Vagina (tissue), 2 donors: ENCODE measurements at regions not wholly inside any gene's neighbourhood (a gene's known extent, or its start where the extent isn't known, plus 50 kb on each side); places are given as distances from the start of the nearest gene placed in this dataset.

Experiments used
- POLR2A ChIP-seq, 2 donors: fragments of 450-650 bp; IDR thresholded peaks; one replicate each; pipeline ENCODE4 v1.6.1; 2017; ENCODE audit warnings: antibody characterized with exemption in 2 of 2, mild to moderate bottlenecking in 2 of 2, moderate library complexity in 2 of 2
- POLR2AphosphoS5 ChIP-seq, 2 donors: sonication (generic); formaldehyde crosslinking; IDR thresholded peaks; one replicate each; pipeline ENCODE4 v1.9.0; 2017; ENCODE audit warnings: antibody characterized with exemption in 2 of 2, mild to moderate bottlenecking in 2 of 2, low read depth in 1 of 2; ENCODE audit not compliant: insufficient read depth in 1 of 2
- TF ChIP-seq, protein P1 (sequence below), 3 experiments: fragments of 450-650 bp in 2 of 3; fragments of 200-600 bp in 1 of 3; sonication (generic) in 1 of 3; IDR thresholded peaks; one replicate each; pipeline ENCODE4 v1.5.1; 2017 to 2019; ENCODE audit warnings: antibody characterized with exemption in 3 of 3, mild to moderate bottlenecking in 2 of 3, moderate library complexity in 2 of 3

DNA sequence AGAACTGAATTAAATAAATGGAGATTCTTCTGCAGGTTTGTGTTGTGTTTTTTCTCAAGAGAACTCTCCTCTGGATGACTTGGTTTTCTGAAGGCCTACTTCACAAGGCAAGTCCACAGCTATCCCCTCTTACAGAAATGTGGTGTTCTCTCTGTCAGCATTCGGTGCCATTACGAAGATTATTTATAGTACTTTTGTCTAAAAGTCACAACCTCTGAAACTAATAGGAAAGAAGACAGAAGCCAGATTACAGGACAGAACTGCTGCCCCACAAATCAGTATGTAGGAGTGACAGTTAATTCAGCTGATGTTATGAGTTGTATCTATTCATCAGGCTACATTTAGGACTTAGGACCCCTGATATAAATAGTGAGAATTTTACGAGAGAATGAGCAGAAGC is 413.5 kb downstream of the TMX3 start:
- TF ChIP-seq, protein P1, sequence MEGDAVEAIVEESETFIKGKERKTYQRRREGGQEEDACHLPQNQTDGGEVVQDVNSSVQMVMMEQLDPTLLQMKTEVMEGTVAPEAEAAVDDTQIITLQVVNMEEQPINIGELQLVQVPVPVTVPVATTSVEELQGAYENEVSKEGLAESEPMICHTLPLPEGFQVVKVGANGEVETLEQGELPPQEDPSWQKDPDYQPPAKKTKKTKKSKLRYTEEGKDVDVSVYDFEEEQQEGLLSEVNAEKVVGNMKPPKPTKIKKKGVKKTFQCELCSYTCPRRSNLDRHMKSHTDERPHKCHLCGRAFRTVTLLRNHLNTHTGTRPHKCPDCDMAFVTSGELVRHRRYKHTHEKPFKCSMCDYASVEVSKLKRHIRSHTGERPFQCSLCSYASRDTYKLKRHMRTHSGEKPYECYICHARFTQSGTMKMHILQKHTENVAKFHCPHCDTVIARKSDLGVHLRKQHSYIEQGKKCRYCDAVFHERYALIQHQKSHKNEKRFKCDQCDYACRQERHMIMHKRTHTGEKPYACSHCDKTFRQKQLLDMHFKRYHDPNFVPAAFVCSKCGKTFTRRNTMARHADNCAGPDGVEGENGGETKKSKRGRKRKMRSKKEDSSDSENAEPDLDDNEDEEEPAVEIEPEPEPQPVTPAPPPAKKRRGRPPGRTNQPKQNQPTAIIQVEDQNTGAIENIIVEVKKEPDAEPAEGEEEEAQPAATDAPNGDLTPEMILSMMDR (IDR thresholded peaks at IDR 0.05) = no peak
- TF ChIP-seq POLR2A (IDR thresholded peaks at IDR 0.05) (no peak), POLR2AphosphoS5 (IDR thresholded peaks at IDR 0.05; ENCODE audit: insufficient read depth in 1 of 2, low read depth in 1 of 2) (no peak)
